ENCODE measurements at regions not wholly inside any gene's neighbourhood (a gene's known extent, or its start where the extent isn't known, plus 50 kb on each side); places are given as distances from the start of the nearest gene placed in this dataset.

DNA sequence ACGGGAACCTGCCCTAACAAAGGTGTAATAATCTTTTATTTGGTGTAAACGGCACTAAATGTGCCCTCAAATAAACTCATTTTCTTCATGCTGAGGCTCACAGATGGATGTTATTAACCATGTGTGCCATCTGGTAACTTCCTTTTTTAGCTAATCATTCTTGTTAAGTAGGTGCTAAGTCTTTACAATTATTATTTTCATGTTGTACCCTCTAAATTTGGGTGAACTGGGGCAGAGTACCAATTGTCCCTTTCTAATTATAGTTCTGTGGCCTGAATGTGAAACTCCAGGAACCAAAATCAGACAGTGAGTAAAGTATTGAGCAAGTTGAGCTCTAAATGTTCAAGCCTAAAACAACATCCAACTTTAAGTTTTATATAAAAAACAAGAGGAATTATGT is 220.7 kb upstream of the CADM2 start:
- no peak overlapping the region for H3K4me3 ChIP-seq (ENCODE audit: low read length)
- no CpG with 5 or more reads among the region's 2 CpGs for WGBS (ENCODE audit: insufficient coverage, insufficient read length)
- H3K27ac ChIP-seq (ENCODE audit: low read length) = no peak overlapping the region
- DNase-seq (ENCODE audit: low read depth, low spot score) = no peak
- H3K9me3 ChIP-seq (ENCODE audit: control insufficient read depth, insufficient read depth, low read length) = no peaks in the 10 kb centered on the region
- no peaks in the 10 kb centered on the region for H3K4me1 ChIP-seq (ENCODE audit: control insufficient read depth, insufficient read depth, low read length)
- no peaks in the 10 kb centered on the region for H3K27me3 ChIP-seq (ENCODE audit: control insufficient read depth, insufficient read depth, low read length)
- no peaks in the 10 kb centered on the region for H3K36me3 ChIP-seq (ENCODE audit: control insufficient read depth, insufficient read depth, low read length)

DNA sequence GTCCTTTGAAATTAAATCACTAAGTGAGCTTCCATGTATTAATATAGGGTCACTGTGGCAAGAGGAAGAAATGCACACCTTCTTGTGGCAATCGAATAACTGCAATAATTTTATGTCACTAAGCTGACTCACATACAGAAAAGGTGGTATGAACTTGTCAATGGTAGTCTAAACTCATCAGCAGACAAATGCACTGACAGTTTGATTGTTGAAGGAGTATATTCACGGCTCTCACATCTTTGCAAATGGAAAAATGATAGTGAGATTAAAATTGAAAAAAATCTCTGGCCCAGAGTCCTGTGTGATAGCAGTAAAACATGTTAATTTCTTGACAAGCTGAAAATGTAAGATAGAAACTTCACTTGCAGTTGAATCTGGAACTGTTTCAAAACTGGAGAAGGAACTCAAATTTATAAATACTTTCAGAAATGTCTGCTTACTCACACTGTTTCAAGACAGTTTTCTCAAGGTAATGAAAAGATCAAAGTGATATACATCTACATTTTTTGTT is 215.8 kb upstream of the CADM2 start:
- Histone ChIP-seq H3K9me3 (ENCODE audit: control insufficient read depth, insufficient read depth, low read length) (no peaks in the 10 kb centered on the region), H3K27me3 (ENCODE audit: control insufficient read depth, insufficient read depth, low read length) (no peaks in the 10 kb centered on the region), H3K36me3 (ENCODE audit: control insufficient read depth, insufficient read depth, low read length) (no peaks in the 10 kb centered on the region), H3K27ac (ENCODE audit: low read length) (no peak overlapping the region), H3K4me3 (ENCODE audit: low read length) (no peak overlapping the region), H3K4me1 (ENCODE audit: control insufficient read depth, insufficient read depth, low read length) (no peaks in the 10 kb centered on the region)
- DNase-seq (ENCODE audit: low read depth, low spot score) = no peak
- WGBS (ENCODE audit: insufficient coverage, insufficient read length) = no CpG with 5 or more reads among the region's 2 CpGs

DNA sequence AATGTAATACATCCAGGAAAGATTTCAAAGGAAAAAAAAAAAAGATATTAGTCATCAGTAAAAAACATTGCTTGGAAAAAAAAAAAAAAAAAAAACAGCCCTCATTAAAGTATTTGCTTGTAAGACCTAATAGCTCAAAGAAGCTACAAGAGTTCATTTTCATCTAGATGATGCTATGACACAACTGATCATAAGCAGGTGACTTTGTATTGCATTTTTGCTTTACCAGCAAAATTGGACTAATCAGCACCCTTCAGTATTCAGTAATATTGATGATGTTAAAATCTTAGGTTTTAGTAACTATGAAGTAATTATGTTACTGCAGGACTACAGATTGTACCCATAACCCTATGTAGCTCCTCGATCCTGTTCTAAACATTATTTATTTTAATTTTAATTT is 214.7 kb upstream of the CADM2 start:
- H3K9me3 ChIP-seq (ENCODE audit: control insufficient read depth, insufficient read depth, low read length) = no peaks in the 10 kb centered on the region
- no peaks in the 10 kb centered on the region for H3K27me3 ChIP-seq (ENCODE audit: control insufficient read depth, insufficient read depth, low read length)
- no peak for DNase-seq (ENCODE audit: low read depth, low spot score)
- no peaks in the 10 kb centered on the region for H3K36me3 ChIP-seq (ENCODE audit: control insufficient read depth, insufficient read depth, low read length)
- no peak overlapping the region for H3K27ac ChIP-seq (ENCODE audit: low read length)
- H3K4me3 ChIP-seq (ENCODE audit: low read length) = no peak overlapping the region
- no CpG with 5 or more reads among the region's 1 CpG for WGBS (ENCODE audit: insufficient coverage, insufficient read length)
- no peaks in the 10 kb centered on the region for H3K4me1 ChIP-seq (ENCODE audit: control insufficient read depth, insufficient read depth, low read length)

DNA sequence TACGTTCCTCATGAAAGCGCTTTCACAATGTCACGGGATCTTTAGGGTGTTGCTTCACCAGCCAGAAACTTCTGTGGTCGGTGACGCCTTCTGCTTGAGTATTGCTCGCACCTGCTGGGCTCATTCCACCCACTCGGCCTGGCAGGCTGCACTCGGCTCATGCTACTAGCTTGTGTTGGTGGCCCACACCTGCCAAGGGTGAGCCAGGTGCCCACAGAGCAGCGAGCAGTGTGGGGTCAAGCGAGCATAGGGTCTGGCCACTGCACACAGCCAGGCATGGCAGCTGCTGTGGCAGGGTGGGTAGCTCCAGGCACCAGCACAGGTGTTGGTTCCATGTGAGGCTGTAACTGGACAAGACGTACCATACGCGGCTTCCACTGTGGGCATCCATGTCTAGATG is 202.9 kb upstream of the CADM2 start:
- H3K27me3 ChIP-seq (ENCODE audit: control insufficient read depth, insufficient read depth, low read length) = no peaks in the 10 kb centered on the region
- H3K4me3 ChIP-seq (ENCODE audit: low read length) = no peak overlapping the region
- no peak for DNase-seq (ENCODE audit: low read depth, low spot score)
- no peak overlapping the region for H3K27ac ChIP-seq (ENCODE audit: low read length)
- no CpG with 5 or more reads among the region's 13 CpGs for WGBS (ENCODE audit: insufficient coverage, insufficient read length)
- H3K4me1 ChIP-seq (ENCODE audit: control insufficient read depth, insufficient read depth, low read length) = peaks cover 3% of the 10 kb centered on the region; the same call in 1 of the 2 replicates
- H3K36me3 ChIP-seq (ENCODE audit: control insufficient read depth, insufficient read depth, low read length) = 0 out of 2 replicates have a peak, but pooled peaks cover 3% of the 10 kb centered on the region
- no peaks in the 10 kb centered on the region for H3K9me3 ChIP-seq (ENCODE audit: control insufficient read depth, insufficient read depth, low read length)

DNA sequence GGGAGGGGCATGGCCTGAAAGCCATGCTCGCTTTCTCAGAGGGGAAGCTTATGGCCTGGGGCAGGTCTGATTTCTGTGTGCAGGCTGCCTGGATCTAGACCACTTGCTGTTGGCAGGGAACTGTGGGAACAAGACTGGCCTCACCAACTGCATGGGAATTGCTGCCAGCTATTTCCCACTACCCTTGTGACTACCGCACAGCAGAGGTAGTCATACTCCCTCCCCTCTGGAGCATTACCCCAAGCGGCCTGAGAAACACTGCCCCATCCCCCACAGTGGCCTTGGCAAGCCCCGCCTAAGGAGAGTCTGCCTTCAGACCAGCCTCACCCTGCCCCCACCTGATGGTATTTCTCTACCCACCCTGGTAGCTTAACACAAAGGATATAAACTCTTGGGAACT is 199.4 kb upstream of the CADM2 start:
- Histone ChIP-seq H3K4me1 (ENCODE audit: control insufficient read depth, insufficient read depth, low read length) (peaks cover 3% of the 10 kb centered on the region; the same call in 1 of the 2 replicates), H3K27me3 (ENCODE audit: control insufficient read depth, insufficient read depth, low read length) (no peaks in the 10 kb centered on the region), H3K4me3 (ENCODE audit: low read length) (no peak overlapping the region), H3K27ac (ENCODE audit: low read length) (no peak overlapping the region), H3K36me3 (ENCODE audit: control insufficient read depth, insufficient read depth, low read length) (0 out of 2 replicates have a peak, but pooled peaks cover 3% of the 10 kb centered on the region), H3K9me3 (ENCODE audit: control insufficient read depth, insufficient read depth, low read length) (no peaks in the 10 kb centered on the region)
- DNase-seq (ENCODE audit: low read depth, low spot score) = no peak
- WGBS (ENCODE audit: insufficient coverage, insufficient read length) = no CpG with 5 or more reads among the region's 4 CpGs

DNA sequence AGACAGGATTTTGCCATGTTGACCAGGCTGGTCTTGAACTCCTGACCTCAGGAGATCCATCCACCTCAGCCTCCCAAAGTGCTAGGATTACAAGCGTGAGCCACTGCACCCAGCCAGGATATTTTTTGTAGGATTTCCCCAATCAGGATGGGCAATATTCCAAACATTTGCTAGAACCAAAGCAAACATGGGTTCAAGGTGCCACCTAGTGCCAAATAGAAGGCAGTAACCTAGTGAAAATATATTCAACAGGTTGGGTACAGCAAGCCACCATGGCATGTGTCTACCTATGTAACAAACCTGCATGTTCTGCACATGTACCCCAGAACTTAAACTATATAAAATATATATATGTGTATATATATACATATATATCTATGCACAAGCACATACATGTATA is 185.9 kb upstream of the CADM2 start:
- Histone ChIP-seq H3K9me3 (ENCODE audit: control insufficient read depth, insufficient read depth, low read length) (no peaks in the 10 kb centered on the region), H3K27me3 (ENCODE audit: control insufficient read depth, insufficient read depth, low read length) (no peaks in the 10 kb centered on the region), H3K4me3 (ENCODE audit: low read length) (no peak overlapping the region), H3K4me1 (ENCODE audit: control insufficient read depth, insufficient read depth, low read length) (no peaks in the 10 kb centered on the region), H3K36me3 (ENCODE audit: control insufficient read depth, insufficient read depth, low read length) (no peaks in the 10 kb centered on the region), H3K27ac (ENCODE audit: low read length) (no peak overlapping the region)
- peak; percentile 4 for DNase-seq (ENCODE audit: low read depth, low spot score)
- WGBS (ENCODE audit: insufficient coverage, insufficient read length) = no CpG with 5 or more reads among the region's 1 CpG

DNA sequence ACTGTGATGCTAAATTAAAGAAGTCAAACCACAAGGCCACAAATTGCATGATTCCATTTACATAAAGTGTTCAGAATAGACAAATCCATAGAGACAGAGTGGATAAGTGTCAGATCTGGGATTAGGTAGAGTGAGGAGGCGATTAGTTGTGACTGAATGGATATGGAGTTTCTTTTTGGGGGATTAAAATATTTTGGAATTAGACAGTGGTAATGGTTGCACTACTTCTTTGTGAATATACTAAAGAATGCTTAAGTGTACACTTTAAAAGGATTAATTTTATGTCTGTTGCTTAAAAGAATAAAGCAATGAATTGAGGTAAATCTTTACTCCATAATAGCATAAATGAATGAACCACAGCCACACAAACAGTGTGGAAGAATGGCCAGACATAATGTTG is 175.5 kb upstream of the CADM2 start:
- Histone ChIP-seq H3K36me3 (ENCODE audit: control insufficient read depth, insufficient read depth, low read length) (no peaks in the 10 kb centered on the region), H3K4me3 (ENCODE audit: low read length) (no peak overlapping the region), H3K27me3 (ENCODE audit: control insufficient read depth, insufficient read depth, low read length) (no peaks in the 10 kb centered on the region), H3K9me3 (ENCODE audit: control insufficient read depth, insufficient read depth, low read length) (no peaks in the 10 kb centered on the region), H3K27ac (ENCODE audit: low read length) (no peak overlapping the region), H3K4me1 (ENCODE audit: control insufficient read depth, insufficient read depth, low read length) (no peaks in the 10 kb centered on the region)
- WGBS (ENCODE audit: insufficient coverage, insufficient read length) = 100% methylated on average over 1 of the region's 1 CpG
- no peak for DNase-seq (ENCODE audit: low read depth, low spot score)

DNA sequence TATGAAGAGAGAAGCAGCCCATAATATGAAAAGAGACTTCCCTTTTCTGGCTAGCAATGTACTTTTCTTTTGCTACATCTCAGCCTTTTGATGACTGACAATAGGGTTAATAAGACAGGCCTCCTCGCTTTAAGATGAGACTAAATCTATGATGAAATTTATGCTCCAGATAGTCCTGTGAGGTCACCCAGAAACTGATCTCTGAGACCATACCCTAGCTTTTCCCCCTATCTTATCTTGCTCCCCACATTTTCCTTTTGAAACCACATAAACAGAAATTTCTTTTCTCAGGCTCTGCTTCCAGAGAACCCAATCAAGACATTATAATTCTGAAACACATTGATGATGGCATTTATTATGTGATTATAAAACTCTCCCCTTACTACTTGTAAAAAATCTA is 168.8 kb upstream of the CADM2 start:
- Histone ChIP-seq H3K4me3 (ENCODE audit: low read length) (no peak overlapping the region), H3K9me3 (ENCODE audit: control insufficient read depth, insufficient read depth, low read length) (no peaks in the 10 kb centered on the region), H3K4me1 (ENCODE audit: control insufficient read depth, insufficient read depth, low read length) (no peaks in the 10 kb centered on the region), H3K36me3 (ENCODE audit: control insufficient read depth, insufficient read depth, low read length) (no peaks in the 10 kb centered on the region), H3K27me3 (ENCODE audit: control insufficient read depth, insufficient read depth, low read length) (no peaks in the 10 kb centered on the region), H3K27ac (ENCODE audit: low read length) (no peak overlapping the region)
- no peak for DNase-seq (ENCODE audit: low read depth, low spot score)
- WGBS (ENCODE audit: insufficient coverage, insufficient read length) = no CpG with 5 or more reads among the region's 1 CpG

DNA sequence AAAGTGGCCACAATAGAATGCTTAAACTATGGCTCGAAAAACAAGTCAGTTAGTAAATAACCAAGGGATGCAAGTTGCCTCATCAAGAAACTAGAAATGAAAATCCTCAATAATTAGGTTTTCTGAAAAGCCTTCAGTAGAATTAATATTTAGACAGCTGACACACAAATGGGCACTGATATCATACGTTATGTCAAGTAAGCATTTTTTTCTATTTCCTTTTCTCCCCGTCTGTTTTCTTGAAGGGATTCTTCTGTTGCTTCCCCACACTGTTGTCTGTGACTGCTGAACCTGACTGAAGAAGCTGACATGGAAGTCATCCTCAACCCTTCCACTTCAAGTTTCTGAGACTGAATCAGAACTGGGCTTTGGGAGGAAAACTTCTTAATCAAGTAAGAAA is 151.8 kb upstream of the CADM2 start:
- DNase-seq (ENCODE audit: low read depth, low spot score) = no peak
- H3K4me1 ChIP-seq (ENCODE audit: control insufficient read depth, insufficient read depth, low read length) = no peaks in the 10 kb centered on the region
- H3K4me3 ChIP-seq (ENCODE audit: low read length) = no peak overlapping the region
- H3K27me3 ChIP-seq (ENCODE audit: control insufficient read depth, insufficient read depth, low read length) = no peaks in the 10 kb centered on the region
- no peak overlapping the region for H3K27ac ChIP-seq (ENCODE audit: low read length)
- H3K9me3 ChIP-seq (ENCODE audit: control insufficient read depth, insufficient read depth, low read length) = no peaks in the 10 kb centered on the region
- WGBS (ENCODE audit: insufficient coverage, insufficient read length) = no CpG with 5 or more reads among the region's 3 CpGs
- H3K36me3 ChIP-seq (ENCODE audit: control insufficient read depth, insufficient read depth, low read length) = no peaks in the 10 kb centered on the region

DNA sequence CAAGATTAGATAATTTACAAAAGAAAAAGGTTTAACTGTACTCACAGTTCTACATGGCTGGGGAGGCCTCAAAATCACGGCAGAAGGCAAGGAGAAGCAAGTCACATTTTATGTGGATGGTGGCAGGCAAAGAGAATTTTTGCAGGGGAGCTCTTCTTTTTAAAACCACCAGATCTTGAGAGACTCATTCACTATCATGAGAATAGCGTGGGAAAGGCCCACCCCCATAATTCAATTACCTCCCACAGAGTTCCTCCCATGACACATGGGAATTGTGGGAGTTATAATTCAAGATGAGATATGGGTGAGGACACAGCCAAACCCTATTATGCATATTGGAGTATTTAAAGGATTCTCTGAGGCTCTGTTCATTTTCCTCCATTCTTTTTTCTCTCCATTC is 138.7 kb upstream of the CADM2 start:
- WGBS (ENCODE audit: insufficient coverage, insufficient read length) = no CpG with 5 or more reads among the region's 2 CpGs
- no peak for DNase-seq (ENCODE audit: low read depth, low spot score)
- Histone ChIP-seq H3K27me3 (ENCODE audit: control insufficient read depth, insufficient read depth, low read length) (no peaks in the 10 kb centered on the region), H3K9me3 (ENCODE audit: control insufficient read depth, insufficient read depth, low read length) (no peaks in the 10 kb centered on the region; the same call in 1 of the 2 replicates), H3K4me3 (ENCODE audit: low read length) (no peak overlapping the region), H3K36me3 (ENCODE audit: control insufficient read depth, insufficient read depth, low read length) (no peaks in the 10 kb centered on the region), H3K4me1 (ENCODE audit: control insufficient read depth, insufficient read depth, low read length) (no peaks in the 10 kb centered on the region), H3K27ac (ENCODE audit: low read length) (no peak overlapping the region)

DNA sequence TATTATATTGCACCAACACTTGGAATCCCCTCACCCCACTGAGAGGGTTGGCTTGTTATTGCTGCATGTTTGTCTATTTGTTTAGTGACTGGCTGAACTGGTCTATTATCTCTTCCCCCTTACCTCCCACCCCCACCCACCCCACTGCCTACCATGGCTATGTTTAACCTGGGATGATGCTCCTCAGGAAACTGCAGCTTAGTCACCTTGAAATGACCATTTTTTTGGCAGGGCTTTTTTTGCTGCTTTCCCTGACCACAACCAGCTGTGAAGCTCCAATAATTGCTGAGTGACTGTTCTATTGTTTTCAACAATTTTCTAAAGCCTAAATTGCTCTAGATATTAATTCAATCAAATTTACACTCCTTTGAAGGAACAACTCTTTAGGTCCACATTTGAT is 137.9 kb upstream of the CADM2 start:
- no peak overlapping the region for H3K4me3 ChIP-seq (ENCODE audit: low read length)
- no peak for DNase-seq (ENCODE audit: low read depth, low spot score)
- H3K9me3 ChIP-seq (ENCODE audit: control insufficient read depth, insufficient read depth, low read length) = no peaks in the 10 kb centered on the region
- no peaks in the 10 kb centered on the region for H3K36me3 ChIP-seq (ENCODE audit: control insufficient read depth, insufficient read depth, low read length)
- no peak overlapping the region for H3K27ac ChIP-seq (ENCODE audit: low read length)
- H3K4me1 ChIP-seq (ENCODE audit: control insufficient read depth, insufficient read depth, low read length) = no peaks in the 10 kb centered on the region
- H3K27me3 ChIP-seq (ENCODE audit: control insufficient read depth, insufficient read depth, low read length) = no peaks in the 10 kb centered on the region

Measured in iPS DF 6.9 (cell line).